Breast epithelium (tissue), 4 donors: ENCODE measurements at regions not wholly inside any gene's neighbourhood (a gene's known extent, or its start where the extent isn't known, plus 50 kb on each side); places are given as distances from the start of the nearest gene placed in this dataset.

Source experiments
- DNase-seq, 2 donors: peaks; one replicate each; pipeline ENCODE4 v3.0.0-alpha.2; 2019; ENCODE audit warnings: low spot score in 2 of 2
- H3K27ac ChIP-seq, 2 donors: fragments of 200-600 bp; sonication (generic) in 1 of 2; one replicate each; pipeline ENCODE4 v1.5.1; 2016 to 2019; ENCODE audit warnings: mild to moderate bottlenecking in 1 of 2
- H3K27me3 ChIP-seq, 2 donors: fragments of 200-600 bp; sonication (generic) in 1 of 2; one replicate each; pipeline versions ENCODE4 v1.5.1 to v1.6.0; 2017 to 2019; ENCODE audit warnings: control low read depth in 1 of 2, mild to moderate bottlenecking in 1 of 2
- H3K36me3 ChIP-seq: fragments of 200-600 bp; one replicate; pipeline ENCODE4 v1.5.1; 2019
- H3K4me1 ChIP-seq, 2 donors: fragments of 200-600 bp; sonication (generic); one replicate each; pipeline ENCODE4 v1.5.1; 2016 to 2019; ENCODE audit warnings: control low read depth in 1 of 2
- H3K4me3 ChIP-seq, 3 donors: fragments of 200-600 bp; sonication (generic); 1 replicate in 2 of 3; 2 replicates in 1 of 3; pipeline ENCODE4 v1.5.1; 2016 to 2019; ENCODE audit warnings: mild to moderate bottlenecking in 3 of 3, moderate library complexity in 2 of 3
- H3K9me3 ChIP-seq, 2 donors: fragments of 200-600 bp; sonication (generic) in 1 of 2; one replicate each; pipeline ENCODE4 v1.5.1; 2016 to 2019; ENCODE audit warnings: control low read depth in 1 of 2
- CTCF ChIP-seq, 3 donors: fragments of 450-650 bp; IDR thresholded peaks; one replicate each; pipeline ENCODE4 v1.5.1; 2016 to 2017; ENCODE audit warnings: antibody characterized with exemption in 3 of 3, mild to moderate bottlenecking in 3 of 3, moderate library complexity in 3 of 3
- POLR2A ChIP-seq: fragments of 450-650 bp; IDR thresholded peaks from one replicate; pipeline ENCODE4 v1.6.1; 2016; ENCODE audit warnings: antibody characterized with exemption, mild to moderate bottlenecking, moderate library complexity
- POLR2AphosphoS5 ChIP-seq, 3 donors: sonication (generic); formaldehyde crosslinking; IDR thresholded peaks; one replicate each; pipeline ENCODE4 v1.6.1; 2017; ENCODE audit warnings: antibody characterized with exemption in 3 of 3
- intact Hi-C: fragments of 100-400 bp; cut with DNase I; formaldehyde crosslinking; loops from one replicate; pipeline ENCODE4 v1.15.1; 2023; ENCODE audit warnings: low total_unique reads

GRCh38 chr4:16365036-16365569 lies 138.8 kb upstream of the TAPT1 start:
- Histone ChIP-seq H3K36me3 (no peaks in the 10 kb centered on the region), H3K27ac (no peak overlapping the region), H3K27me3 (no peaks in the 10 kb centered on the region), H3K4me1 (no peaks in the 10 kb centered on the region), H3K4me3 (no peak overlapping the region), H3K9me3 (no peaks in the 10 kb centered on the region)
- DNase-seq = no peak
- intact Hi-C loops = no loop called here
- TF ChIP-seq POLR2AphosphoS5 (IDR thresholded peaks at IDR 0.05) (no peak), CTCF (IDR thresholded peaks at IDR 0.05) (no peak), POLR2A (no peak)

GRCh38 chr4:16360694-16361262 lies 134.5 kb upstream of the TAPT1 start:
- H3K4me1 ChIP-seq = no peaks in the 10 kb centered on the region
- H3K27ac ChIP-seq = no peak overlapping the region
- DNase-seq = no peak
- no peaks in the 10 kb centered on the region for H3K9me3 ChIP-seq
- H3K27me3 ChIP-seq = no peaks in the 10 kb centered on the region
- H3K4me3 ChIP-seq = no peak overlapping the region
- TF ChIP-seq POLR2A (no peak), POLR2AphosphoS5 (IDR thresholded peaks at IDR 0.05) (no peak), CTCF (IDR thresholded peaks at IDR 0.05) (no peak)
- no peaks in the 10 kb centered on the region for H3K36me3 ChIP-seq
- intact Hi-C loops = no loop called here

- Histone ChIP-seq H3K4me3 (no peak overlapping the region), H3K4me1 (no peaks in the 10 kb centered on the region), H3K27me3 (no peaks in the 10 kb centered on the region), H3K9me3 (no peaks in the 10 kb centered on the region), H3K27ac (no peak overlapping the region), H3K36me3 (no peaks in the 10 kb centered on the region)
- intact Hi-C loops = no loop called here
- no peak for DNase-seq
- TF ChIP-seq POLR2A = no peak
- no peak for TF ChIP-seq POLR2AphosphoS5 (IDR thresholded peaks at IDR 0.05)
- TF ChIP-seq CTCF (IDR thresholded peaks at IDR 0.05) = no peak
These were observed 126.9 kb upstream of the TAPT1 start for GRCh38 chr4:16353165-16353564.

GRCh38 chr4:16351161-16351560 lies 124.9 kb upstream of the TAPT1 start:
- no peak overlapping the region for H3K27ac ChIP-seq
- no peak for DNase-seq
- H3K36me3 ChIP-seq = no peaks in the 10 kb centered on the region
- H3K4me1 ChIP-seq = no peaks in the 10 kb centered on the region
- H3K27me3 ChIP-seq = no peaks in the 10 kb centered on the region
- TF ChIP-seq CTCF (IDR thresholded peaks at IDR 0.05) = no peak
- TF ChIP-seq POLR2A = no peak
- no peaks in the 10 kb centered on the region for H3K9me3 ChIP-seq
- H3K4me3 ChIP-seq = no peak overlapping the region
- intact Hi-C loops = no loop called here

- H3K4me3 ChIP-seq = no peak overlapping the region
- intact Hi-C loops = no loop called here
These were observed 118.6 kb upstream of the TAPT1 start for GRCh38 chr4:16344853-16345252.

More at GRCh38 chr4:16344853-16345252, 118.6 kb upstream of the TAPT1 start:
- no peaks in the 10 kb centered on the region for H3K27me3 ChIP-seq
- H3K4me1 ChIP-seq = no peaks in the 10 kb centered on the region
- H3K27ac ChIP-seq = no peak overlapping the region
- H3K36me3 ChIP-seq = no peaks in the 10 kb centered on the region
- no peak for DNase-seq
- no peak for TF ChIP-seq CTCF (IDR thresholded peaks at IDR 0.05)
- no peak for TF ChIP-seq POLR2AphosphoS5 (IDR thresholded peaks at IDR 0.05)
- TF ChIP-seq POLR2A = no peak
- H3K9me3 ChIP-seq = no peaks in the 10 kb centered on the region
